GM12892 (cell line): ENCODE measurements at regions not wholly inside any gene's neighbourhood (a gene's known extent, or its start where the extent isn't known, plus 50 kb on each side); places are given as distances from the start of the nearest gene placed in this dataset.

ENCODE experiments used
- DNase-seq: peaks from one replicate; pipeline ENCODE4 v3.0.0; 2011; ENCODE audit not compliant: insufficient read length
- FAIRE-seq: peaks from 2 replicates; lab custom pipeline; 2011; peaks lifted over from hg19 to GRCh38; lab: Jason Lieb, UNC
- POLR2A ChIP-seq: IDR thresholded peaks from 2 replicates; pipeline ENCODE4 v1.6.1; 2011; ENCODE audit warnings: low read depth, low read length, control low read depth
- POLR2AphosphoS5 ChIP-seq: IDR thresholded peaks from 2 replicates; pipeline ENCODE4 v1.6.1; 2011; ENCODE audit warnings: low read depth, low read length, control low read depth
- TAF1 ChIP-seq: IDR thresholded peaks from 2 replicates; pipeline ENCODE4 v1.6.1; 2011; ENCODE audit warnings: low read depth, mild to moderate bottlenecking, control low read depth, low read length, borderline replicate concordance

DNA sequence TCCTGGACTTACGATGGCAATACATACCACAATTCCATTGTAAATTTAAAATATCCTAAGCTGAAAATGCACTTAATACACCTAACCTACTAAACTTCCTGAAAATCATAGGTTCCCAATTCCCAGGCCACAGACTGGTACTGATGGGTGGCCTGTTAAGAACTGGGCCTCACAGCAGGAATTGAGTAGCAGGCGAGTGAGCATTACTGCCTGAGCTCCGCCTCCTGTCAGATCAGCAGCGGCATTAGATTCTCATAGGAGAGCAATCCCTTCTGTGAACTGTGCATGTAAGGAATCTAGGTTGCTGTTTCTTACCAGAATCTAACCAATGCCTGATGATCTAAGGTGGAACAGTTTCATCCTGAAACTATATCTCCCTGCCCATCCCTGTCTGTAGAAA lies 1670.2 kb upstream of the PCDH20 start:
- FAIRE-seq (no peak), DNase-seq (no peak)
- TF ChIP-seq POLR2A (no peak), POLR2AphosphoS5 (no peak), TAF1 (no peak)

DNA sequence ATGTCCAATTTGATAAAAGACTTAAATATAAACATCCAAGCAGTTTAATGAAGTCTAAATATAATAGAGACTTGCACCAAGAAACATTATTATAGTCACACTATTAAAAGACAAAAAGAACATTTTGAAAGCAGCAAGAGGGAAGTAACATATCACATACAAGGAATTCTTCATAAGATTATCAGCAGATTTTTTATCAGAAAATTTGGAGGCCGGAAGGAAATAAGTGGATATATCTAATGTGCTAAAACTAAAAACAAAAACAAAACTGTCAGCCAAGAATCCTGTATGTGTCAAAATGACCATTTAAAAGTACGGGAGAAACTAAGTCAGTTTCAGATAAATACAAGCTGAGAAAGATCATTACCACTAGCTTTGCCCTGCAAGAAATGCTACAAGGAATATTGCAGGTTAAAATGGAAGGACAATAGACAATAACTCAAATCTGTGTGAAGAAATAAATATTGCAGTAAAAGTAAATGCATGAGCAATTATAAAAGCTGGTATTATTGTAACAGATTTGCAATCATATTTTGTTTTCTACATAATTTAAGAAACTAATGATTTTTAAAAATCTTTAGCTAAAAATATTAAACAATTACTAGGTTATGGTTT lies 1665.9 kb upstream of the PCDH20 start:
- no peak for FAIRE-seq
- TF ChIP-seq TAF1, result no peak
- TF ChIP-seq POLR2A, result no peak
- TF ChIP-seq POLR2AphosphoS5, result no peak
- no peak for DNase-seq

DNA sequence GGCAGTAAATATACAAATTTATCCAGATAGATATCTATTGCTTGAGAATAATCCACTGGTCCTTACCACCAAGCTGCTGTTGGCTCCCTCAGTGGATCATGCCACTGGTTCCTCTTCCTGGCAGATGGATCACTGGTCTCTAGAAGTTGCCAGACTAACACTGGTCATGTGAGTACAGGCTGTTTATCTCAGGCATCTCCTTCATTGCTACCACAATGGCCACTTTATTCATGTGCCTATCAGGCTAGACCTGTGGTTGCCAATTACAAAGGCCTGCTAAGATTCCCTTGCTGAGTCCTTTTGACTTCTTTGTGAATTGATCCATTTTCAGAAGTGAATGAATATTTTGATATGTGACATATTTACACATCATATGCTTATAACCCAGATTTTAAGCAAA lies 1659.5 kb upstream of the PCDH20 start:
- FAIRE-seq, result no peak
- DNase-seq, result no peak
- TF ChIP-seq POLR2AphosphoS5 (no peak), POLR2A (no peak), TAF1 (no peak)

DNA sequence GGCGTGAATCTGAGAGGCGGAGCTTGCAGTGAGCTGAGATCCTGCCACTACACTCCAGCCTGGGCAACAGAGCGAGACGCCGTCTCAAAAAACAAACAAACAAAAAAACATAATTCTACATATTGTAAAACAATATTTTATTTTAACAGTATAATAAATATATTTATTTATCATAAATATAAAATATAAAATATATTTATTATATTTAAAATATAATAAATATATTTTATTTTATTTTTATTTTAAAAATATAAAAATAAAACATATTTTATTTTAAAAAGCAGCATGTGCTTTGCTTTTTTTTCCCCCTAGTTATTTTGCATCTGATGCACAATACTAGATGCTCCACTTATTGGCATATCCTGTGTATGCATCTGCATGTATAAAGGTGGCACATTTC lies 1634.6 kb upstream of the PCDH20 start:
- no peak for TF ChIP-seq TAF1
- TF ChIP-seq POLR2A, result no peak
- TF ChIP-seq POLR2AphosphoS5, result no peak
- DNase-seq (no peak), FAIRE-seq (no peak)

DNA sequence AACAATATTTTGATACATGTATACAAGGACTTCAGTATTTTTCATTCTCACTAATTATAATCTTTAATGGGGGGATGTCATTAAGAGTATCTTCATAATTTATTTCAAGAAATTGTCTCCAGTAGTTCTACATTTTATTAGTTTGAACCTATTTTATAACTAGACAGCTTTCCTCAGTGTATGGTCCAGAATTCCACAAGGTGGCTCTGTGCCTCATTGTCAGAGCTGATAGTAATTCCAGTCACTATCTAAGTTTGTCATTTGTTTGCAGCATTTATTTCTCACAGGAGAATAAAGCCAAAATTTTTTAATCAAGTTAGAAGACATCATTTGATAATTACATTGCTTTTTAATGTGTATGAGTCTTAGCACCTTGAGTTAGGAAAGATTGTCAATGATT lies 1633.0 kb upstream of the PCDH20 start:
- DNase-seq, result no peak
- FAIRE-seq, result no peak
- TF ChIP-seq TAF1 (no peak), POLR2AphosphoS5 (no peak), POLR2A (no peak)

DNA sequence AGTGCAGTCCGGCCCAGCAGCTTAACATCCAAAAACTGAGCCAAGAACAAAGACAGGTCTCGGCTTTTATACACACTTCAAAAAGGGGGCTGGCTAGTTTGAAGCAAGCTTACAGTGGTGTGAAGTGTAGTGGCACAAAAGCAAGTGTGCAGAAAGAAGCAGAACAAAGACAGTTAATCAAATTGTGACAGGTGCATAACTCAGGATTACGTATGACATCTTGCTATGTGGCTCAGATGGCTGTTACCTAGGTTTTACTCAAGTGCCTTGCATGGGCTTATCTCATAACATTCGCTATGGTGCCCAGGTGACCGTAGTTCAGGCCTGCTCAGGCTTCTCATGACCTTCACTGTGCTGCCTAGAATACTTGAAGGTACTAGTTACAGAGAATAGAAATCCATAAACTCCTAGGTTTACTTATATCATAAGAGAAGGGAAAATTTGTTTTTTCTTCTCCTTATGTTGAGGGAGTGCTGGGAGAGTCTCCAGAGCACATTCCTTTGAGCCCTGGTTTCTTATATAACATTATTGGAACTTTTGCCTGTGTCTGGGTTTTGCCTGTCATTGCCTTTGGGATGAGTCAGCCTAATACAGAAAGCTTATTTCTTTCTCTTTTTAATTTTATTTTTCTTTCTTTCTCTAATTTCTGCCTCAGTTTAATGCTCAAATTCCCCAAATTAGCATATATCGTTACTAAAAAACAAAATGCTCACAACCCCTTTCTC lies 1629.1 kb upstream of the PCDH20 start:
- TF ChIP-seq POLR2AphosphoS5 (no peak), POLR2A (no peak), TAF1 (no peak)
- DNase-seq (no peak), FAIRE-seq (no peak)

DNA sequence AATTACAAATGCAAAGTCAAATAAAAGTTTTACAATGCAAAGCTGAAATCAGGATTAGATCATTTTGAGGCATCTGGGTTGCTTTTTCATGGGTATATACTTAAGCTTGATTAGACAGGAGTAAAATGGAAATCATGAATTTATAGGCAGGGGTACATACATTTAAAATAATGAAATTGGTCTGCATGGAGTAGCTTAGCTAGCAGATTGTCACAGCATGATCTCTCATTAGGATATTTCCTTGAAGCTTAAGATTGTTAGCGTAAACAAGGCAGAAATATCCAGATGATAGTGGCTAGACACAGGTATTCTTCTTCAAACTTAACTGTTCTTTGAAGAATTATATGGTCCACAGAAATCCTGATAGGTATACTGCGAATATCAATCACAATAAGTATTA lies 1627.0 kb upstream of the PCDH20 start:
- DNase-seq (no peak), FAIRE-seq (no peak)
- no peak for TF ChIP-seq POLR2AphosphoS5
- no peak for TF ChIP-seq POLR2A
- TF ChIP-seq TAF1, result no peak

DNA sequence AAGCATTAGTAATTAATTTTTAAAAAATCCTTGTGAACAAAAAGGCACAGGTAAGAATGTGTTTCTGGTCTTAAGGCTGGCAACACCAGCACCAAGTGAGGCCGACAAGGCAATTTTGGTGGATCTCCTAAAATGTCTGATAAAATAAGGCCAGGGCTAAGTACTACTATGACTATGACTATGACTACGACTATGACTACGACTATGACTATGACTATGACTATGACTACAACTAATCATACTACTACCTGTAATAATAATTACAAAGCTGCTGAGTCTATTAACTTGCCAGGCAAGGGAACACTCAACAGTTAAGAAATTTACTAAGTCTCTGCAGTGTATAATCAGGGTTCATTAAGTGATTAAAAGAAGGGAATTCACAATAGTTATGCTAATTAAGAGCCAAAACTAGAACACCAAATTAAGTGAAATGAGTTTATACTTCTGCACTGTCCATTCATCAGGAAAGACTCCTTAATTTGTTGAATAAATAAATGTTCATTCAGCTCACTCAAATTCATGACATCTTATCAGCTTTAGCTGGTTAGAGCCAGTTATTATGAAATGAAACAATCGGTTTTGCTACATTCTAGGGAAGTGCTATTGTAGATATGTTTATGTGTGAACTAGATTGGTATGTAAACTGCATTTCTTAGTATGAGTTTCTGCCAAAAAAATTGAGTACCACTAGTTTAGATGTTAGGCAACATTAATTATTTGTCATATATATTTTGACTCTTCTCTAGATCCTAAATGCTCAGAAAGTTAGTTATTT lies 1626.2 kb upstream of the PCDH20 start:
- TF ChIP-seq TAF1, result no peak
- no peak for TF ChIP-seq POLR2AphosphoS5
- TF ChIP-seq POLR2A, result no peak
- DNase-seq (no peak), FAIRE-seq (no peak)

DNA sequence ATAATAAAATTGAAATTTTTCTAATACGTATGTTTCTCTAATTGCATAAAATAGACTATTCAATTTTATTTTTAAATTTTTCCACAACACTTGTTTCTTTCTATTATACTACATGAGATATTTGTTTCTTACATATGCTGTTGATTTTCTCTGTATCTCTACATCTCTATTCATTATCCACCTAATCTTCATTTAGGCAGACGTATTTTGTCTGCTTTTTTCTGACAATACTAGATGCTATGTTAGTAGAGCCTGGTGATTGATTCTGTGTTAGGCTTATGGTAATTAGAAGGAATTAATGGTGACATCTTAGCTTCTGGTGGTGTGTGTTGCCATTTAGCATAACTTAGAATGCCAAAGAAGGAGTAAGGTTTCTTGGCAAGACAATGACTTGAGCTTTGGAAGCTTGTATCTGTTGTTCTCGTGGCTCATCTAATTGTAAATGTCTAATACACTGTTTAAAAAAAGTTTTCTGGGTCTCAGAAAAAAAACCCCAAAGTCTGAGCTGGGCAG lies 1610.7 kb upstream of the PCDH20 start:
- TF ChIP-seq TAF1 (no peak), POLR2AphosphoS5 (no peak)
- no peak for DNase-seq
- no peak for FAIRE-seq

DNA sequence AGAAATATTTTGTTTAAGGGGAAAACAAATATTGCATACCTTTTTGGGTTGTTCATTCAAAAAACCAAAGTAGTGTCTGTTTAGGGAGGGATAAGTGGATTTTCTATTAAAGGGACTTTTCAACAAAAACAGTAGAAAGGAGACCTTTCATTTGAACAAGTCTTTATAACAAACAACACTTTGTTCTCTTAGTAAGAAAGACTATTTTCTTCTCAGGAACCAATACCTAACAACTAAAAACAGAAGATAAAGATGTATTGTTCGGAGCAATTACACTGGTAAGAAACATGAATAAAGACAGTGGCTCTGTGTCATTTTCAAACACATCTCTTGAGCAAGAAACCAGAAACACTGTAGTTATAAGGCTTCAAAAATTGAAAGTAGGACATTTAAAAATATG lies 1610.1 kb upstream of the PCDH20 start:
- TF ChIP-seq TAF1, result no peak
- FAIRE-seq (no peak), DNase-seq (no peak)

DNA sequence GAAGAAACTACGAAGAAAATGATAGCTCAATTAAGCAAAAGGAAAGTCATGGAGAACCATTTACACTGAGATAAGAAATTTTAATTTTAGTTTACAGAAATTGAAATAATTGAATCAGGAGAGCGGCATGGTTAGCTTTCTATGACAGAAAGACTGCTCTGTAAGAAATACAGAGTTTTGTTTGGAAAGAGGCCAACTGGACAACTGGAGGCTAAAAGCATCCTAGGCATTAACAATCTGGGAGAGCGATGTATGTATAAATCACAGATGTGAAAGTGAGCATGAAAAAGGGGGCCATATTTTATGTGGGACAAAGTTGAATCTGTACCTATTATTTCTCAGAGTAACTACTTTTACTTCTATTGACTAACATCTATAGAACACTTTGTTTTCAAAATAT lies 1608.8 kb upstream of the PCDH20 start:
- FAIRE-seq, result no peak
- TF ChIP-seq TAF1 (no peak), POLR2A (no peak), POLR2AphosphoS5 (no peak)
- DNase-seq, result no peak

DNA sequence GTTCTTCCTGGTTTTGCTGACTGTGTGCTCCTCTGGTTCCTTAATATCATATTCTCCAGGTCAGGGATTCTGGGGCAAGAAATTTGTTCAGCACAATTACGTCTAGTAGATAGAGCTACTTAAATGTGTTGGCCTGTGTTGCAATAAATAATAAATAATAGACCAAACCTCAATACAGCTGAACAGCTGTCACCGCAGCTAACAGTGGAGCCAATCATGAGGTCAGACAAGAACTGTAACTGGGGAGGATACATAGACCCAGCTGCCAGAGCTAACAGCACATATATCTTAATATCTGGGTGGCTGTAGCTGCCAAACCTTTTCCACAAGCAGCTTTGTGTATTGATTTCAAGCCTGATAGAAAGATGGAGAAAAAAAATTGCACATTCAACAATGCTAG lies 1596.3 kb upstream of the PCDH20 start:
- FAIRE-seq, result no peak
- TF ChIP-seq TAF1 (no peak), POLR2AphosphoS5 (no peak), POLR2A (no peak)
- no peak for DNase-seq
